NCI-H82 (cell line): ENCODE measurements at regions not wholly inside any gene's neighbourhood (a gene's known extent, or its start where the extent isn't known, plus 50 kb on each side); places are given as distances from the start of the nearest gene placed in this dataset.

ENCODE experiments used
- DNase-seq: peaks from one replicate; lab custom pipeline; 2025; lab: John Stamatoyannopoulos, UW

DNA sequence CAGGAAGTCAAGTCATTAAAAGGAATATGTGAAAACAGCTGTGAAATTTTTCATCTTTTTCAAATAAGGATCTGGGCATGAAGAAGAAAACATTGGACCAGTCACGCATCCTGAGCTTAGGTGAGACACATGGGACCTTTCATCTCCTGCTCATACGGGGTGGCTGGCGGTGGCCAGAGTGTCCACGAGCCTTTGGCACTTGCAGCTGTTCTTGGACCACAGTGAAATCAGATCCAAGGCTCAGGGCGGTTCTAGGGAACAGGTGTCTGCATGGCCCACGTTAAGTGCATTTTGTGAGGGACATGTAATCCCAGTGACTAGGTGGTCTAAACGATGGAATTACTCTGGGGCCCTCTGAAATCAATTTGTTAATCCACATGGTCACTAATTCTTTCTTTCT lies 212.7 kb upstream of the COPS8 start:
- no peak for DNase-seq

DNA sequence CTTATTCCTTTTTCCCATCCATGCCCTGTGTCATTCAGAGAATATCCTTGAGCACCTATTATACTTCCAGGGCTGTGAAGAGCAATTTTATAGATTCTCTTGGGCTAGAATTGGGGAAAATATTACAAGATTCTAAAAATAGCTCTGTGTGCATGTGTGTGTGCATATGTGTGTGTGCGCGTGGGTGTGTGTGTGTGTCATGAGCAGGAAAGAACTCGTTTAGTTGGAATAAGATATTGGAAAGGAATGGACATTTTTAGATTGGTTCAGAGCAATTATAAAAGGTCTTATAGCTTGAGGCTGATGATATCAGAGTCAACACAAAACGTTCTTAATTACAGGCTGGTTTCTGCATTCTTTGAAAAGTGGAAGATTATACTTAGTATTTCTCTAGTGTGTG lies 212.1 kb upstream of the COPS8 start:
- DNase-seq, result no peak

DNA sequence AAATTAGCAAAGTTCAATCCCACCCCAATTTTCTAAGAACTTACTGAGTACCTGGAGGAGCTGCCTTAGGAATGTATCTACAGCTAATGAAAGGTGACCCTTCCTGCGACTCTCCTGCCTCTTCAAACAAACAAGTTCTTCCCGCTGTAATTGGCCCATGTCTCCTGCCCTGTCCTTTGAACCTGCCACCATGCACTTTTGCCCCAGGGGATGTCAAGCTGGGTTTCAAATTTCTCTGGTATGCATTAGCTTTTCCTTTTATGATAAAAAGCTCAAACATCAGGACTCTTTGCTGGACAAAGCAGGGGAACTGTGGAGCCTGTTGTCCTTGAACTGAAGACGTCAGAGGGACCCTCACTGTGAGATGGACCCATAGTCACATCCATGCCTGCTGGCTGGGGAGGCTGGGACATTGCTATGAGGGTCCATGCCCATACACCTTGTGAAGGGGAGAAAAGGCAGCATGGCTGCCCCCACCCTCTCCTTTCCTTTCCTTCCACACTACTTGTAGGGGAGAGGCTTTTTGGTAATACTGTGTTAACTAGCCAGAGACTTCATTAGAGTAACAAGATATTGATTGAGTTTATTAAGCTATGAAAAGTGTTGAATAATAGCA lies 210.7 kb upstream of the COPS8 start:
- no peak for DNase-seq

DNA sequence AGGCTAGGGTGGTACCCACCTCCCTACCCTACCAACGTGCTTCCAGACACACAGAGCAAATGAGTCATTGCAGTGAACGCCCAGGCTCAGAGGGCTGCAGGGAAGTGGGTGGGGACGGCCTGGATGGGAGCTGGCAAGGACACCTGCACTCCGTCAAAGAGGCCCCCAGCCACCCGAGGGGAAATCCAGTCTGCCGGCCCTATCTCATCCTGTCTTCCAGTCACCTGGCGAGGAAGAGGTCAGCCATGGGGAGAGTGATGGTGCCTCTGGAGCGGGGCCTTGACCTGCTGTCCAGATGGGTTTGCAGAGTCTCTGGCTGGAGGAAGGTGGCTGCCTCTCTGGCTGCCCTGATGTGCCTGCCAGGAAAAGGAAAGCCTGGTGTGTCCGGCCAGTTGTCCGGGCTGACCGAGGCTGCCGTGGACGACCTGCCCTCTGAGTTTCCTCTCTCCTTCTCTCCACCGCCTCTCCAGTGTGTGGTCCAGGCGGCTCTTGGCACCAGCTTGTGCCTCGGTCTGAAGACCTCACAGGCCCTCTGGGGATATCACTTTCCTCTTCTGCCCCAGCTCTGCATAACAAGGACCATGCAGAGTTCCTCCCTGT lies 209.7 kb upstream of the COPS8 start:
- no peak for DNase-seq

DNA sequence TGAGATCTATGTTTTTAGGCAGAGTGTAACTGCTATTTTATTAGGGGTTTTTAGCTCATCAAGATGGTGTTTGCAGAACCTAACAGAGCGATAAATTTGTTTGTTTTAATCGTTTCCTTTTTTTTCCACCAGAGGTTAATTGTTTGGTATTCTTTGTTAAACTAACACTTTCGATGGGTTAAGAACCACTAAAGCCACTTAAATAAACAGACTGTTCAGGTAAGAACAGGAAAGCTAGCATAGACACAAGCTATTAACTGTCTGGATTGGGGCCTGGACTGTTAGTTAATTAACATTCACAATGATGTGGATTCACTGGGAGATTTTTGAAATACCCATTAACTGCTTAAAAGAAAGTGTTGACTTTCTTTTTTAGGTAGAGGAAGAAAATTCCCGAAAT lies 209.0 kb upstream of the COPS8 start:
- DNase-seq, result no peak

DNA sequence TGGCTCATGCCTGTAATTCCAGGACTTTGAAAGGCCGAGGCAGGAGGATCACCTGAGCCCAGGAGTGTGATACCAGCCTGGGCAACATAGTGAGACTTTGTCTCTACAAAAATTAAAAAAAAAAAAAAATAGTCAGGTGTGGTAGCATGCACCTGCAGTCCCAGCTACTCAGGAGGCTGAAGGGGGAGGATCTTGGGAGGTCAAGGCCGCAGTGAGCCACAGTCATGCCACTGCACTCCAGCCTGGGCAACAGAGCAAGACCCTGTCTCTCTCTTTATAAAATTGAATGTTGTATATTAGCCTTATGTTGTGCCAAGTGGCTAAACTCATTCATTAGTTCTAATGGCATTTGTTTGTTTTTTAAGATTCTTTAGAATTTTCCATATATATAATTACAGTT lies 207.7 kb upstream of the COPS8 start:
- no peak for DNase-seq

DNA sequence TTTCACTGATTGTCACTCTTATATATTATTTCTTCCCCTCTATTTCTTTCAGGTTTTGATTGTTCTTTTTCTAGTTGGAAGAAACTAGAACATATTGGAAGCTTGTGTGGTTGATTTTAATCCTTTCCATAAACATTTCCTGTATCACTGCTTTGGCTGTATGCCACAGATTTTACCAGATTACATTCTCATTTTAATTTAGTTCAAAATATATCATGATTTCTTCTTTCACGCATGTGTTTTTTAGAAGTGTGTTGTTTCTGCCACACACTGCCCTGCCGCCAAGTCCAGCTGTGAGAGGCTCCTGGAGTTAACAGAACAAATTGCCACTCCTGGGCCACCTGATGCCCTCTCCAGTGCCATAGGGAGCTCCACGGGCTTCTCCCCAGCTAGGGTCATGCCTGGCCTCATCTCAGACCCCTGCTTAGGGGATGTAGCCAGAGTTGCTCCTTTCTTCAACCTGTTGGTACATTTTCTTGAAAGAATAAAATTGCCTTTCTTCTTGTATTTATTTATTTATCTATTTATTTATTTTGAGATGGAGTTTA lies 206.2 kb upstream of the COPS8 start:
- DNase-seq, result no peak

DNA sequence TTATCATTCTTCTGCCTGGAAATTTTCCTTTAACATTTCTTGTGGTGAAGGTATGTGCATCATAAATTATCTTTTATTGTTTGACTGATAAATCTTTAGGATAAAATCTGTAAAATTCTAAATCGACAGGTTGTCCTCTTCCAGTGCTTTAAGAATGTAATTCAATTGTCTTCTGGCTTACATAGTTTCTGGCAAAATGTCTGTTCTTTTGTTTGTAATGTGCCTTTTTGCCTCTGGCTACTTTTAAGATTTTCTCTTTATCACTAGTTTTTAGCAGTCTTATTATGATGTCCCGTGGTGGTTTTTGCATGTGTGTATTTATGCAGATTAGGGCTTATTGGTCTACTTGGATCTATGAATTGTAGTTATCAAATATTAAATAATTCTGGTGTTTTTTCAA lies 203.6 kb upstream of the COPS8 start:
- no peak for DNase-seq

DNA sequence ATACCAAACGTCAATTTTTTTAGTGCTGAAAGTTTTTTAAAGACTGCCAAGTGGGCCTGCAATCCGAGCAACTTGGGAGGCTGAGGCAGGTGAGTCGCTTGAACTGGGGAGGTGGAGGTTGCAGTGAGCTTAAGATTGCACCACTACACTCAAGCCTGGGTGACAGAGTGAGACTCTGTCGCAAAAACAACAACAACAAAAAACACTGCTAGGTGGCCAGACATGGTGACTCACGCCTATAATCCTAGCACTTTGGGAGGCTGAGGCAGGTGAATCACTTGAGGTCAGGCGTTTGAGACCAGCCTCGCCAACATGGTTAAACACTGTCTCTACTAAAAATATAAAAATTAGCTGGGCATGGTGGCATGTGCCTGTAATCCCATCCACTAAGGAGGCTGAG lies 202.8 kb upstream of the COPS8 start:
- DNase-seq, result no peak

DNA sequence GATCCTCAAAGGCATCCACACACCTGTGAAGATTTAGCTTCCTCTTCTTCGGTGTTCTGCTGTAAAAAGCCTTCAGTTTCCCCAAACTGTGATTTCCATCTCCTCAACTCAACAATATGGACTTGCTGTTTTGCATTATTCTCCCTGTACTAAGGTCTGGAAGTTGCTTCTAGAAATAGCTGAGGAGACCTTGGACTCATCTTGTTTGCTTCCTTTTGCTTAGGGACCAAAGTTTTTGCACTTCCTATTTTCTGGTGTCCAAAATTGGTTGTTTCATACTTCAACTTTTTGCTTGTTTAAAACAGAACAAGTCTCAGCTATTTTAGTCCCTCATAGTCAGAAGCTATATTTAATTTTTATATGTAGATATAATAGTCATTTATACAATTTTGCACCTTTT lies 201.9 kb upstream of the COPS8 start:
- DNase-seq, result no peak

DNA sequence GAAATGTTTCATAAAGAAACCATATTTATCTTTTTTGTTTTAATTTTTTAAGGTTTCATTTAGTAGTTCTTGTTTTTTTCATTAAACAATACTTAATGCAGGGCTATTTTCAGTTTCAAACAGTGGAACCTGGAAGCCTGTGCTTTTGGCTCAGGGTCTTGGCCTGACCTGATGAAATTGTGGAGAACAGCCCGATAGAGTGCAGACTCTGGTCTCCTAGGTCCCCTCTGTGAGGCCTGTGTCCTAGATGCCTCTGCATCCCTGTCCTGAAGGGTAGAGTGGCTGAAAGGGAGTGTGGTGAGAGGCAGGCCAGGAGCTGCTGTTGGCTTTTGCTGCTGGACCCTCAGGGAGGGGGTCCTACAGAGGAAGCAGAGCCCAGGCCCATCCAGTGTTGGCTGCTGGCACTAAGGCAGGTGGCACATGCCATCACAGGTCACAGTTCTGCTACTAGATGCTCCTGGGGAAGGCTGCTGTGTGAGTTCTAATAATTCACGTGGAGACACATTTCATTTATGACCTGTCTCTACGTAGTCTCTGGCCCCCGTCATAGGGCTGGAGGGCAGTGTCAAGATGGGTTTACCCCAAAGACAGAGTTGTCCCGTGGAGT lies 201.0 kb upstream of the COPS8 start:
- DNase-seq, result no peak

DNA sequence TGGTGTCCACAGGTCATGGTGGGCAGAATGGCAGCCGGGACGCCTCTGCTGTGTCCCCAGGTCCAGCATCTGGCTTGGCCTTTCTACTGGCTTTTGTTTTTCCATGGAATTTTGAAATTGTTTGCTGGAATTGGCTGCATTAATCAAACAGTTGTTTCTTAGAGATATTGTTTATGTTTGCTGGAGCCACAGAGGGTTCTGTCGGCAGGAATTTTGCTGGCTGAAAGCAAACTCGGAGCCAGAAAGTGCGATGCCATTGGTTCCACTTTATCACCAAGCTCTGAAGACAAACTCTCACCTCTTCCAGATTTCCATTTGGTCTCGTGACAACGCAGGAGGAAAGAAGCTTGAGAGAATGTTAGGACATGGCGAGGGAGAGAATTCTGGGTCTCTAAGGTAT lies 199.2 kb upstream of the COPS8 start:
- no peak for DNase-seq

DNA sequence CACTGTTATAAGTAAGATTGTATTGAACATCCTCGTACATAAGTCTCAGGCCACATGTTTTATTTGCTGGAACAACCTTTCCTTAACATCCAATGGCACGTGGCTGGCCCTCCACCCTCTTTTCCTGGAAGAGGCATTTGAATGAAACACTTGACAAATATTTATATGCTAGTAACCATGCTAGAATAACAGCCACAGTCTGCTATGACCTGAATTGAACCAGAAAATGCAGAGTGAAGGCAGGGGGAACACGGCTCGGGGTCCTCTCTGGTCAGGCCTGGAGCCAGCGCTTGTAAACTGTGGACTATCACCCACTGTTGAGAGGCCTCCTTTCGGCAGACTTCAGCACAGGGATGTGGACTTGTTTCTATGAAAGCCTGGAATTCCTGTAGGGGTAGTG lies 198.2 kb upstream of the COPS8 start:
- no peak for DNase-seq

DNA sequence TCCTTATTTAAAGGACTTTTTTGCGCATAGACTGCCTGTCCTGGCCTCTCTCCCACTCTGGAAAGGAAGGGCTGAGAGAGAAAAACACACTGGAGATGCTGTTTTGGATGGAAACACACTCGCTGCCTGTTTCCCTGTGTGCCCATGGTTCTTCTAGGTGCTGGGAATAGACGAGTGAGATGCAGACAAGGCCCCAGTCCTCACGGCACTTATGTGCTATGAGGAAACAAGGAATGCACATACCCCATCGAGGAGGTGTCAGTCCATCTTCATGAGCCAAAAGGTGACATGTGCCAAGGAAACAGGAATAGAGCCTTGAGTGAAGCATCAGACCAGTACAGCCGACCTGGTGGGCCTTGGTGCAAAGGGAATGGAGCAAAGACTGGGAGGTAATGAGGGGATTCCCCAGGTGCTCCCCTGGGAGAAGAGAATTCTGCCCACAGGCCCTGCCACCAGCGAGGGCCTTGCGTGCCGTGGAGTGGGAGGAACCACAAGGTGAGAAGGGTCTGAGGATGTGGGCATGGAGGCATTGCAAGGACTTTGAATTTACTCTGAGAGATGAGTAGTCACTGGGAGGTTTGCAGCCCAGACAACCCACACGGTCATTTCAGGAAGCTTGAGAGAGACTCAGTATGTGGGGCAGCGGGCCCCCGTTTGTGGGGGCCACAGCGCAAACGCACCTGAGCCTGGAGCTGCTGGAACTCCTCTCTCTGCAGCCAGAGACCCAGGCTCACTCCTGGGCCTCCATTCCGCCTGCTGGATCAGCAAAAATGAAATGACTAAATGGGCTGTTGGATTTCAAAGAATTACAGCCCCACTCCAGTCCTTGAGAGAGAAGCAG lies 197.5 kb upstream of the COPS8 start:
- DNase-seq, result no peak

DNA sequence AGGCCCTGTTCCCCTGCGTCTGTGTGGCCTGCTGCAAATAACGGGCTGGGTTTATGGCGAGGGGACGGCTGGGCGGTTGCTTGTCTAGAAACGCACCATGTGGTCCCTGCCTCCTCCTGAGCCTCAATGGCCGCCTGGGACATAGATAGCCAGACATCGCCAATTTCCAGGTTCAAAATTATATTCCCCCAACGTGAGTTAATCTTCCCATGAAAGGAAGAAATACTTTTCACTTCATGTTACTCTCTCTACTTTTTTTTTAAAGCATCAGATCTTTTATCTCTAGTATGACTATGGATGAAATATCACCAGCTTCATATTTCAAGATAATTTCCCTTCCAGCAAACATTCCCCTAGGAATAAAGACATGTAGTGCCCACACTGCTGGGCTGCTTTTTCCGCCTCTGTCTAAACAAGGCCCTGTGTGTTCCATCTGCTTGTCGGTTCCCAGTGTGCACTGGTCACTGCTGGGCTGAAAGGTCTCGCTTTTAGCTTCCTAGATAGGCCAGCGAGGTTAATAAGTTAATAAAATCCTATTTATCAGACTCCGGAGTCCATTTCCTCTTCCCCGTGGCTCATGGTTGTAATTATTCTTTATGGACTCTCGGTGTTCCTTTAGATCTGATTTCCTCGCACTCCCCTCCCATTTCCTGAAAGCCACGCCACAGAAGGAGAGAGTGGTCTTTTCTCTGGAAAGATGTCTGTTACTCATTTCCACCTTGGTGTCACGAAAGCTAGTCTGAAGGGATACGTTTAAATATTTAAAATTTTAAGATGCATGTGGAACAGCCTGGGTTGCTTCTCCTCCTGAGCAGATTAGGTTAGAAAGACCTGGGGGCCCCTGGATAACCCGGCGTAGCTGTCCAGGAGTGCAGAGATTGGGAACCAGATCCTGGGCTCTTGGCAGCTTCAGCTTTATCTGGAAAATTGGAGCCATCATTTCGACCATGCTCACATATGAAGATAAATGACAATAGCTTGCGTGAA lies 196.6 kb upstream of the COPS8 start:
- DNase-seq, result no peak

DNA sequence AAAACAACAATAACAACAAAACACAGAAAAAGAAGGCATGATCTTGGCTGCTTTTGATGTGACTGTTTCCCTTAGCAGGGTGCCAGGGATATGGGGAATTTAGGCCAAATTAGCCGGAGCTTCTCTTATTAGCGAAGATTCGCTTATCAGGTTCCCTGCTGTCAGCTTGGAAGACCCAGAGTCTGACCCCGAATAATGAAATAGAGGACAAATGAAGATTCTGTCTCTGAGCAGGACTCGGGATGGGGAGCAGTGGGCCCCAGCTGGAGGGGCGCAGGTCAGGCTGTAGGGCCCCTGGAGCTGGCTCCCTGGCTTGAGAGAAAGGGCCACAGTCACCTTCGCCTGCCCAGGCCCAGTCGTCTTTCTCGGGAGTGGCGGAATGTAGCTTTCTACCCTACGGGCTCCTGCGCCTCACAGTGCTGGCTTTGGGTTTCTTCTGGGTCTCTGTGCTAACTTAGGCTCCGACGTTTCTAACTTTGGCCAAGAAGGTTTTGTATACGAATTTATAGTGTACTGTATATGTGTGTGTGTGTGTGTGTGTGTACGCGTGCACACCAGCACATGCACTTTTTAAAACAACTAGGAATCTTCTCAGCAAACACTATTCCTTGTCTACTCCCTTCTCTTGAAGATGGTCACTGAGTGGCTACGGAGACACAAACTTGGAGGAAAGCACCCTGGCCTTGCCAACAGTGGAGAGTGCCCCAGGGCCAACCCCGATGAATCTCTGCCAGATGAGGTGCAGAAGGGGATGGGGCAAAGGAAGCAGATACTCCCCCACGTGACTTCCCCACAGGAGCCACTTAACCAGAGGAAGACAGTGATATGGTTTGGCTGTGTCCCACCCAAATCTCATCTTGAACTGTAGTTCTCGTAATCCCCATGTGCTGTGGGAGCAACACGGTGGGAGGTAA lies 195.6 kb upstream of the COPS8 start:
- no peak for DNase-seq

DNA sequence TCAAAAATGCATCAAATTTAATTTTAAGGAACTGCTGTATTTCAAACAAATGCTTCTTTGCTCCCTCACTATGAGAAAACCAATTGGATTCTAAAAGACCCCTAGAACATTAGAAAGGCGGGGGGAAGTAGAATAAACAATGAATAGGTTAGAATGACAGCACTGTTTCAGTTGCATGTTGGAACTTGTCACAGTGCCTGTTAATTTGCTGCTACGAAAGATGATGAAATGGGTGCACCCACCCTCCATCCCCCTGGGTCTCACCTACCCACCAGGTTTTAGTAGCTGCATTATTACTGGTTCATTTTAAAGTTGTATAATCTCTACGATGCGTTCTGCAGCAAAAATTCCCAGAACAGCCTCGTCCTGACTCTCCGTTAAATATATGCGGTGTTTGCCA lies 193.0 kb upstream of the COPS8 start:
- no peak for DNase-seq

DNA sequence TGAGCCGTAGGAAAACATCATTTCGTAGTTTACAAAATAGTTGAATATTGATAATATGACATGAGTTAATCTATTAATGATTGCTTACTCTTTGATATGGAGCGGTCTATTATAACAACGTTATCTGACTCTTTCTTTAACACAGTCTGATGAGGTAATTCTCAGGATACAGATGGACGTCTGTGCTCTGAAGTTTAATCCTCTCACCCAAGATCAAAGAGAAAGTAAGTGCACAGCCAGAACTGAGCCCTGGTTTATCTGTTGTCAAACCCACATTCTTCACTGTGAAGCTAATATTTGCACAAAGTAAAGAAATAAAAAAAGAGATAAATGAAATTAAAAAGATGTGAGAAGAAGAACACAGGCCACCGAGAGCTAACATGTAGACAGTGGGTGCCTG lies 190.9 kb upstream of the COPS8 start:
- peak; percentile 82 for DNase-seq

DNA sequence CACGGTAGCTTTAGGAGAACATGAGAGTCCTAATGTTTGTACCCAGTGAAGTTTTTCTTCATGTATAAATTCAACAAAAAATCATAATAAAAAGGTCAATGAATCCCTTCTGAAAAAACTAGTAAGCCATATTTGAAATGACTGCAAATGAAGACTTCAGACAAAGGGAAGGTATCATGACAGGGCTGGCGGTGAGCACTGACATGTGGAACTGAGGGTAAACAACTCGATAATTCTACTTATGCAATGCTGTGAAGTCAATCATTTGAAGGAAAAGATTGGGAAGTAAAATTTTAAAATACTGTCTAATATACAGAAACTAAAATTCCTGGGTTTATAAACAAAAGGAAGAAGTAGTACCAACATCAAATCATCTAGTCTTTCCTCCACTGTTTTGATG lies 190.2 kb upstream of the COPS8 start:
- no peak for DNase-seq

DNA sequence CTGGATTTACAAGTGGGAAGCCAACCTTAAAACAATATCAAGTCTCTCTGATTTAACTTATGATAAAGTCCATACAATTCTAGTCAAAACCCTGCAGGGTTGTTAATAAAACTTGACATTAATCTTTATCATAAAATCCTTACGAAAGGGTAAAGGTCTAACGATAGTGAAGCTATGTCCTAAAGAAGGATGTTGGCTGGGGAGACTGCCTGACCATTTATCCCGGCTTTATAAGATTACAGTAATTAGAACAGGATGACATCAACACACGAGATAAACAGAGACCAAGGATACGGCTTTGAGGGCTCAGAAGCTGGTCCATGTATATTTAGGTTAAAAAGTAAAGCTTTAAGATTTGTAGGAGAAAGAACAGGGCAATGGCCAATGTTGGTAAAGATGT lies 189.0 kb upstream of the COPS8 start:
- DNase-seq, result peak; percentile 85

DNA sequence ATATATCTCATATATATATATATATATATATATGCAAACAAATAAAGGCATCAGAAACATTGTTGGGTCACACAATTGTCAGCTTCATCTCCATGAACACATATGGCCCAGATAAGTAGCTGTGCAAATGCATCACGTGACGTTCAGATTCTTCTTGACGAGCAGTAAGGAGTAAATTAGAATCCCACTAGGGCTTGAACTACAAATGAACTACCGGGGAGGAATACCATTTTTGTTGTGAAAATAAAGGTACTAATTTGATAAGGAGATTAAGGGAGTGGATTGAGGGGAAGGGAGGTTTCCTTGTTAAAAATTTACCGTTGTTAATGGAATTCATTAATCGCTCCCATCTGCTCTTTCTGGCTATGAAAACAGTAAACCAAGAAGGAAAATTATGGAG lies 186.5 kb upstream of the COPS8 start:
- DNase-seq, result peak; percentile 82
